ENCODE measurements at regions not wholly inside any gene's neighbourhood (a gene's known extent, or its start where the extent isn't known, plus 50 kb on each side); places are given as distances from the start of the nearest gene placed in this dataset.
"Not testable (repeated sequence)": the region's sequence is repeated elsewhere in the genome, so short reads cannot be mapped to it uniquely, and the experiment has no call there.

GRCh38 chr9:100731557-100731956, 153.7 kb downstream of the CAVIN4 start:
- Mint-ChIP-seq H3K27me3 (ENCODE audit: insufficient read depth) (no peaks in the 10 kb centered on the region), H3K4me3 (no peak overlapping the region), H3K4me1 (ENCODE audit: low read depth) (no peaks in the 10 kb centered on the region), H3K36me3 (ENCODE audit: low read depth) (no peaks in the 10 kb centered on the region; the same call in 1 of the 2 replicates), H3K9me3 (peaks cover 30% of the 10 kb centered on the region), H3K27ac (no peak overlapping the region)
- no peak for DNase-seq
- TF ChIP-seq CTCF (IDR thresholded peaks at IDR 0.05), result no peak

DNA sequence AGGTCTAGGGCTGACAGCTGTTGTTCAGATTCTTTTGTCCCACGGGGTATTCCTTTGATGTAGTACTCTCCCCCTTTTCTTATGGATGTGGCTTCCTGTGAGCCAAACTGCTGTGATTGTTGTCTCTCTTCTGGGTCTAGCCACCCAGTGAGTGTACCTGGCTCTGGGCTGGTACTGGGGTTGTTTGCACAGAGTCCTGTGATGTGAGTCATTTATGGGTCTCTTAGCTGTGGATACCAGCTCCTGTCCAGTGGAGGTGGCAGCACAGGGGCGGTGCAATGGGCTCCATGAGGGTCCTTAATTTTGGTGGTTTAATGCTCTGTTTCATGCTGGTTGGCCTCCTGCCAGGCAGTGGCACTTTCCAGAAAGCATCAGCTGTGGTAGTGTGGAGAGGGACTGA, 161.3 kb downstream of the CAVIN4 start:
- no peak for DNase-seq
- Mint-ChIP-seq H3K27me3 (ENCODE audit: insufficient read depth) (no peaks in the 10 kb centered on the region), H3K36me3 (ENCODE audit: low read depth) (no peaks in the 10 kb centered on the region), H3K4me3 (no peak overlapping the region), H3K9me3 (peaks cover 43% of the 10 kb centered on the region), H3K27ac (no peak overlapping the region), H3K4me1 (ENCODE audit: low read depth) (no peaks in the 10 kb centered on the region)
- TF ChIP-seq CTCF (IDR thresholded peaks at IDR 0.05), result no peak

GRCh38 chr9:100739666-100740065, 161.8 kb downstream of the CAVIN4 start:
- DNase-seq, result no peak
- no peak overlapping the region for H3K4me3 Mint-ChIP-seq
- peaks cover 46% of the 10 kb centered on the region for H3K9me3 Mint-ChIP-seq
- H3K36me3 Mint-ChIP-seq (ENCODE audit: low read depth), result no peaks in the 10 kb centered on the region
- H3K4me1 Mint-ChIP-seq (ENCODE audit: low read depth), result no peaks in the 10 kb centered on the region
- no peak for TF ChIP-seq CTCF (IDR thresholded peaks at IDR 0.05)
- no peak overlapping the region for H3K27ac Mint-ChIP-seq
- no peaks in the 10 kb centered on the region for H3K27me3 Mint-ChIP-seq (ENCODE audit: insufficient read depth)

GRCh38 chr9:100748930-100749329, 171.1 kb downstream of the CAVIN4 start:
- H3K4me1 Mint-ChIP-seq (ENCODE audit: low read depth); DNase-seq; H3K27ac Mint-ChIP-seq; H3K36me3 Mint-ChIP-seq (ENCODE audit: low read depth); H3K4me3 Mint-ChIP-seq; H3K27me3 Mint-ChIP-seq (ENCODE audit: insufficient read depth): not testable (repeated sequence)
- peaks cover 57% of the 10 kb centered on the region for H3K9me3 Mint-ChIP-seq

DNA sequence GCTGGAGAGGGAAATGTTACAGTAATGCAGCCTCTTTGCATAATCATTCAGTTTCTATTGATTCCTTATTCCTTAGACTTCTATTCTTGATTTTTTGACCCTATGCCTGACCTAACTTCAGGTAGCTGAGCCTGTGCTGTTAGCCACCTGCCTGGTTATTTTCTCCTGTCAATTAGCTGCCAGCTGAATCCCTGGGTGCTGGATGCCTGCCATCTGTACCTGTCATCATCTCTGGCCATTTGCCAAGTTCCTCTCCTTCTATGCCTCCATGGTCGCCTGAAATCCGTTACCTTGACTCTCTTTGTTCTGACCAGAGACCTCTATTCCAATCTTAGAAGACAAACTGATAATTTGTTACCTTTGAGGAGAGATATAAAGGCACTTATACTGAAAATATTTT, 178.3 kb downstream of the CAVIN4 start:
- Mint-ChIP-seq H3K9me3 (peaks cover 35% of the 10 kb centered on the region), H3K36me3 (ENCODE audit: low read depth) (no peaks in the 10 kb centered on the region), H3K27ac (no peak overlapping the region), H3K4me1 (ENCODE audit: low read depth) (no peaks in the 10 kb centered on the region), H3K27me3 (ENCODE audit: insufficient read depth) (no peaks in the 10 kb centered on the region; the same call in 1 of the 2 replicates), H3K4me3 (no peak overlapping the region)
- no peak for TF ChIP-seq CTCF (IDR thresholded peaks at IDR 0.05)
- no peak for DNase-seq

- no peak for DNase-seq
- Mint-ChIP-seq H3K36me3 (ENCODE audit: low read depth) (no peaks in the 10 kb centered on the region), H3K4me3 (no peak overlapping the region), H3K4me1 (ENCODE audit: low read depth) (no peaks in the 10 kb centered on the region), H3K27me3 (ENCODE audit: insufficient read depth) (no peaks in the 10 kb centered on the region; the same call in 1 of the 2 replicates), H3K9me3 (peaks cover 27% of the 10 kb centered on the region), H3K27ac (no peak overlapping the region)
- TF ChIP-seq CTCF (IDR thresholded peaks at IDR 0.05), result no peak
These were observed 181.3 kb downstream of the CAVIN4 start for GRCh38 chr9:100759215-100759614.

Measured in HFFc6 (cell line).